ENCODE measurements at regions not wholly inside any gene's neighbourhood (a gene's known extent, or its start where the extent isn't known, plus 50 kb on each side); places are given as distances from the start of the nearest gene placed in this dataset.

DNA sequence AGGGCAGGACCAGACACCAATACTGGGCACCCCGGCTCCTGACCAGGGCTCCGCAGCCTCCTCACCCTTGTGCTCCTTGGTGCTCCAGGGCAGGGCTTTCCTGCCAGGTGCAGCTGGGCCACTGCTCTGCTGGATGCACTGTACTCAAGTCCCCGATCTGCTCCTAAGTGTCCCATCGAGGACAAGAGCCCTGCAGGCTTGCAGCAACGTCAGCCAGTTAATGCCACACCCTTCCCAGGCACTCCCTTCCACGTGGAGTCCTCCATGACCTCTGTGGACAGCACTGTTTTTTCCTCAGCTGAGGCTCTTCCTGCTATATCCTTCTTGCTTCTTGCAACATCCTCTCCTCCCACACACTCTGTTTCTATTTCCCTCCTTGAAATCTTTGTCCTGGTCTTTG lies 94.0 kb upstream of the NGF start:
- Histone ChIP-seq H2BK20ac (ENCODE audit: low read depth, low read length, poor library complexity, severe bottlenecking) (no peak overlapping the region), H2BK12ac (ENCODE audit: insufficient read length, low read depth, low read length) (no peak overlapping the region), H3K4me1 (ENCODE audit: insufficient read depth, low read length) (no peaks in the 10 kb centered on the region), H3K27me3 (ENCODE audit: insufficient read depth, low read length) (no peaks in the 10 kb centered on the region), H3K4me2 (ENCODE audit: insufficient read depth, insufficient read length, low read length) (no peak overlapping the region), H3T11ph (ENCODE audit: low read length) (no peak overlapping the region), H4K20me1 (ENCODE audit: control insufficient read depth, insufficient read depth, insufficient read length) (no peaks in the 10 kb centered on the region), H2AK5ac (ENCODE audit: insufficient read length, low read length) (no peak overlapping the region), H2BK5ac (ENCODE audit: insufficient read length, low read length) (no peak overlapping the region), H2BK15ac (ENCODE audit: low read depth, low read length) (no peak overlapping the region), H3K23ac (ENCODE audit: insufficient read length, low read depth, low read length) (no peak overlapping the region), H3K79me1 (ENCODE audit: insufficient read depth, low read depth, low read length, poor library complexity, severe bottlenecking) (no peaks in the 10 kb centered on the region), H3K27ac (ENCODE audit: insufficient read length, low read depth, low read length) (no peak overlapping the region), H2BK120ac (ENCODE audit: low read depth, low read length, poor library complexity, severe bottlenecking) (no peak overlapping the region), H3K79me2 (ENCODE audit: insufficient read depth, low read length) (no peaks in the 10 kb centered on the region), H4K5ac (ENCODE audit: insufficient read length, low read depth, low read length) (no peak overlapping the region), H3K18ac (ENCODE audit: insufficient read length, low read depth, low read length) (no peak overlapping the region), H3K23me2 (ENCODE audit: insufficient read length, low read depth, low read length, poor library complexity, severe bottlenecking) (no peaks in the 10 kb centered on the region), H2AFZ (ENCODE audit: low read length) (no peak overlapping the region), H3K9me3 (ENCODE audit: control insufficient read depth, low read depth, low read length) (no peaks in the 10 kb centered on the region), H3K14ac (ENCODE audit: insufficient read depth, low read length) (no peak overlapping the region), H3K56ac (ENCODE audit: insufficient read length, low read depth, low read length) (no peak overlapping the region), H3K9ac (ENCODE audit: extremely low read depth, insufficient read length, low read length) (no peak overlapping the region), H4K8ac (replicated peaks; ENCODE audit: insufficient read length, low read depth, low read length) (no peak overlapping the region), H3K4ac (ENCODE audit: low read depth, low read length) (no peak overlapping the region), H4K91ac (ENCODE audit: insufficient read length, low read depth, low read length) (no peak overlapping the region)
- TF ChIP-seq, protein P1, sequence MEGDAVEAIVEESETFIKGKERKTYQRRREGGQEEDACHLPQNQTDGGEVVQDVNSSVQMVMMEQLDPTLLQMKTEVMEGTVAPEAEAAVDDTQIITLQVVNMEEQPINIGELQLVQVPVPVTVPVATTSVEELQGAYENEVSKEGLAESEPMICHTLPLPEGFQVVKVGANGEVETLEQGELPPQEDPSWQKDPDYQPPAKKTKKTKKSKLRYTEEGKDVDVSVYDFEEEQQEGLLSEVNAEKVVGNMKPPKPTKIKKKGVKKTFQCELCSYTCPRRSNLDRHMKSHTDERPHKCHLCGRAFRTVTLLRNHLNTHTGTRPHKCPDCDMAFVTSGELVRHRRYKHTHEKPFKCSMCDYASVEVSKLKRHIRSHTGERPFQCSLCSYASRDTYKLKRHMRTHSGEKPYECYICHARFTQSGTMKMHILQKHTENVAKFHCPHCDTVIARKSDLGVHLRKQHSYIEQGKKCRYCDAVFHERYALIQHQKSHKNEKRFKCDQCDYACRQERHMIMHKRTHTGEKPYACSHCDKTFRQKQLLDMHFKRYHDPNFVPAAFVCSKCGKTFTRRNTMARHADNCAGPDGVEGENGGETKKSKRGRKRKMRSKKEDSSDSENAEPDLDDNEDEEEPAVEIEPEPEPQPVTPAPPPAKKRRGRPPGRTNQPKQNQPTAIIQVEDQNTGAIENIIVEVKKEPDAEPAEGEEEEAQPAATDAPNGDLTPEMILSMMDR (conservative IDR thresholded peaks at IDR 0.05), result no peak
- Mint-ChIP-seq H3K4me3 (no peak overlapping the region), H3K36me3 (ENCODE audit: insufficient read depth in 1 of 3, low read depth in 3 of 3) (no peaks in the 10 kb centered on the region), H3K27me3 (ENCODE audit: low read depth) (no peaks in the 10 kb centered on the region), H3K4me1 (peaks cover 7 to 11% of the 10 kb centered on the region in 2 experiments), H3K27ac (no peak overlapping the region; a peak in 1 of 7 replicates), H3K9me3 (no peaks in the 10 kb centered on the region)
- DNase-seq, result no peak
- WGBS (ENCODE audit: extremely low coverage, insufficient read length, low lambda C conversion rate), result no CpG with 5 or more reads among the region's 6 CpGs

Data from H9 (cell line).